Panc1 (cell line): ENCODE measurements at regions not wholly inside any gene's neighbourhood (a gene's known extent, or its start where the extent isn't known, plus 50 kb on each side); places are given as distances from the start of the nearest gene placed in this dataset.

Experiments
- ATAC-seq: fragments of 200-7000 bp; cut with Tn5 transposase; 2 replicates; pipeline ENCODE4 v1.9.1; 2020; ENCODE audit warnings: mild to moderate bottlenecking, moderate library complexity
- BruUV-seq: library from RNA; stranded (reverse); fragments of 400-500 nt; replicated peaks from 2 replicates; lab custom pipeline; 2021; lab: Mats Ljungman, UMichigan
- CTCF ChIA-PET: fragments of 300-600 bp; sonication (Branson Sonifier 250); formaldehyde crosslinking; loops from one replicate; lab custom pipeline; 2022; ENCODE audit warnings: antibody characterized with exemption; lab: Charles Lee
- POLR2A ChIA-PET: fragments of 300-600 bp; sonication (Branson Sonifier 250); formaldehyde crosslinking; loops from one replicate; lab custom pipeline; 2022; ENCODE audit warnings: antibody characterized with exemption; lab: Charles Lee
- DNase-seq: peaks from one replicate; pipeline ENCODE4 v3.0.0-alpha.2; 2010; ENCODE audit warnings: low read depth, low spot score
- H3K27ac ChIP-seq: 2 replicates; pipeline ENCODE4 v1.5.1; 2011; ENCODE audit warnings: mild to moderate bottlenecking, low read length, inconsistent platforms
- H3K27me3 ChIP-seq: fragments of 200-500 bp; sonication (Bioruptor generic); 2 replicates; pipeline ENCODE4 v1.6.0; 2014; ENCODE audit warnings: low read length, inconsistent platforms; ENCODE audit not compliant: control insufficient read depth, insufficient read depth
- H3K36me3 ChIP-seq: fragments of 200-500 bp; sonication (Bioruptor generic); 2 replicates; pipeline ENCODE4 v1.5.1; 2014; ENCODE audit warnings: inconsistent platforms, mild to moderate bottlenecking, low read length, moderate library complexity; ENCODE audit not compliant: control insufficient read depth, insufficient read depth
- H3K4me1 ChIP-seq: 2 replicates; pipeline ENCODE4 v1.5.1; 2011; ENCODE audit warnings: inconsistent platforms, mild to moderate bottlenecking, low read length, moderate library complexity; ENCODE audit not compliant: control insufficient read depth, insufficient read depth
- H3K4me3 ChIP-seq, 2 experiments: 2 replicates each; pipeline ENCODE4 v1.5.1; 2011 to 2012; ENCODE audit warnings: low read depth in 2 of 2, low read length in 2 of 2, mild to moderate bottlenecking in 2 of 2, inconsistent platforms in 1 of 2, moderate library complexity in 1 of 2
- H3K9me3 ChIP-seq: fragments of 200-500 bp; sonication (Bioruptor generic); 2 replicates; pipeline ENCODE4 v1.5.1; 2014; ENCODE audit warnings: low read depth, mild to moderate bottlenecking, inconsistent platforms, low read length, moderate library complexity; ENCODE audit not compliant: control insufficient read depth, insufficient read depth
- POLR2AphosphoS5 ChIP-seq: IDR thresholded peaks from 2 replicates; pipeline ENCODE4 v1.6.1; 2012; ENCODE audit warnings: mild to moderate bottlenecking, low read depth, low read length, moderate library complexity
- SIN3A ChIP-seq: IDR thresholded peaks from 2 replicates; pipeline ENCODE4 v1.6.1; 2012; ENCODE audit warnings: low read depth, mild to moderate bottlenecking, low read length, moderate library complexity, borderline replicate concordance; ENCODE audit not compliant: insufficient read depth
- TCF7L2 ChIP-seq: IDR thresholded peaks from 2 replicates; pipeline ENCODE4 v1.6.1; 2011; ENCODE audit warnings: mild to moderate bottlenecking, low read depth, low read length, inconsistent platforms
- in situ Hi-C: cut with HindIII; loops from 2 replicates; pipeline ENCODE4 v1.10.0; 2016; ENCODE audit warnings: low sequenced_read_pairs, low pct_unique_long_range_greater_than_20kb
- intact Hi-C: fragments of 100-400 bp; cut with micrococcal nuclease; formaldehyde crosslinking; loops from one replicate; pipeline ENCODE4 v1.10.0; 2022; ENCODE audit not compliant: unreplicated experiment
- TF ChIP-seq, protein P1 (sequence below), 2 experiments: IDR thresholded peaks; 2 replicates each; pipeline ENCODE4 v1.6.1; 2011 to 2012; ENCODE audit warnings: low read depth in 2 of 2, control low read depth in 1 of 2, low read length in 1 of 2, mild to moderate bottlenecking in 1 of 2, moderate library complexity in 1 of 2; ENCODE audit not compliant: insufficient read depth in 1 of 2
- TF ChIP-seq, protein P2 (sequence below): fragments of 450-650 bp; IDR thresholded peaks from 2 replicates; pipeline ENCODE4 v1.5.1; 2017; ENCODE audit warnings: mild to moderate bottlenecking

DNA sequence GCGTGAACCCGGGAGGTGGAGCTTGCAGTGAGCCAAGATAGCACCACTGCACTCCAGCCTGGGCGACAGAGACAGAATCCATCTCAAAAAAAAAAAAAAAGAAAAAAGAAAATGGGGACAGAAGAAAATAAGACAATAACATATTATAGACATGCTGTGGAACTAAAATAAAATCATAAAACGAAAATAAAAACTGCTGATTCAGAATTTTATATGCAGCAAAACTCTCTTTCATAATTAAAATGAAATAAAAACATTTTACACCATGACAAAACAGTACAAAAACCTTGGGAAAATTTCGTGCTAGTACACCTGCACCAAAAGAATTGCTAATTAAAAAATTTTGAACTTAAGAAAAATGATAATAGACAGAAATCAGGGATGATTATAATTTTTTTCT, 2245.1 kb downstream of the PCDH9 start:
- no peaks in the 10 kb centered on the region for H3K27me3 ChIP-seq
- TF ChIP-seq, protein P1, sequence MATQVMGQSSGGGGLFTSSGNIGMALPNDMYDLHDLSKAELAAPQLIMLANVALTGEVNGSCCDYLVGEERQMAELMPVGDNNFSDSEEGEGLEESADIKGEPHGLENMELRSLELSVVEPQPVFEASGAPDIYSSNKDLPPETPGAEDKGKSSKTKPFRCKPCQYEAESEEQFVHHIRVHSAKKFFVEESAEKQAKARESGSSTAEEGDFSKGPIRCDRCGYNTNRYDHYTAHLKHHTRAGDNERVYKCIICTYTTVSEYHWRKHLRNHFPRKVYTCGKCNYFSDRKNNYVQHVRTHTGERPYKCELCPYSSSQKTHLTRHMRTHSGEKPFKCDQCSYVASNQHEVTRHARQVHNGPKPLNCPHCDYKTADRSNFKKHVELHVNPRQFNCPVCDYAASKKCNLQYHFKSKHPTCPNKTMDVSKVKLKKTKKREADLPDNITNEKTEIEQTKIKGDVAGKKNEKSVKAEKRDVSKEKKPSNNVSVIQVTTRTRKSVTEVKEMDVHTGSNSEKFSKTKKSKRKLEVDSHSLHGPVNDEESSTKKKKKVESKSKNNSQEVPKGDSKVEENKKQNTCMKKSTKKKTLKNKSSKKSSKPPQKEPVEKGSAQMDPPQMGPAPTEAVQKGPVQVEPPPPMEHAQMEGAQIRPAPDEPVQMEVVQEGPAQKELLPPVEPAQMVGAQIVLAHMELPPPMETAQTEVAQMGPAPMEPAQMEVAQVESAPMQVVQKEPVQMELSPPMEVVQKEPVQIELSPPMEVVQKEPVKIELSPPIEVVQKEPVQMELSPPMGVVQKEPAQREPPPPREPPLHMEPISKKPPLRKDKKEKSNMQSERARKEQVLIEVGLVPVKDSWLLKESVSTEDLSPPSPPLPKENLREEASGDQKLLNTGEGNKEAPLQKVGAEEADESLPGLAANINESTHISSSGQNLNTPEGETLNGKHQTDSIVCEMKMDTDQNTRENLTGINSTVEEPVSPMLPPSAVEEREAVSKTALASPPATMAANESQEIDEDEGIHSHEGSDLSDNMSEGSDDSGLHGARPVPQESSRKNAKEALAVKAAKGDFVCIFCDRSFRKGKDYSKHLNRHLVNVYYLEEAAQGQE (IDR thresholded peaks at IDR 0.05; ENCODE audit: insufficient read depth in 1 of 2, low read depth in 2 of 2, low read length in 1 of 2): no peak
- no peak for TF ChIP-seq TCF7L2
- TF ChIP-seq SIN3A: no peak
- TF ChIP-seq POLR2AphosphoS5: no peak
- ChIA-PET CTCF (no interaction called here), POLR2A (no interaction called here)
- no peak for ATAC-seq
- no peaks in the 10 kb centered on the region for H3K36me3 ChIP-seq
- no peaks in the 10 kb centered on the region for H3K9me3 ChIP-seq
- H3K27ac ChIP-seq: no peak overlapping the region
- H3K4me1 ChIP-seq: no peaks in the 10 kb centered on the region
- H3K4me3 ChIP-seq: no peak overlapping the region
- BruUV-seq: no TSS peak
- intact Hi-C loops: no loop called here
- no peak for DNase-seq
- in situ Hi-C loops: no loop called here

DNA sequence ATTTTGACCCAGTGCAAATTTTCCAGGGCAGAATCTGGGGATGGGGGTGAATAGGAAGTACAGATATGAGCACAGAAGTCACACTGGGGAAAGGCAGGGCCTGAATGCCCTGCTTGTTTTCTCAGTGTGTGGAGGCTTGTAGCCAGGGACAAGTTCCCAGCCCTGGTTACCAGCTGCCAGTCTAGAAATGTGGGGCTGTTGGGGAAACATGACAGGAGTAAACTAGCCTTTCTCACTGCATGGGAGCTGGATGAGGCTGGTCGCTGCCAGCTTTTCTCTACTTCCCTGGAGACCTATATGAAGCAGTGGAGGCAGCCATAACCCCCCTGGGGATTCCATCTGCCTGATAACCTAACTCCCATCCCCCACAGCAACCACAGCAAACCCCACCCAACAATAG, 2267.7 kb downstream of the PCDH9 start:
- Histone ChIP-seq H3K4me1 (no peaks in the 10 kb centered on the region), H3K27me3 (no peaks in the 10 kb centered on the region), H3K9me3 (no peaks in the 10 kb centered on the region), H3K27ac (no peak overlapping the region), H3K4me3 (no peak overlapping the region), H3K36me3 (no peaks in the 10 kb centered on the region)
- DNase-seq (no peak), ATAC-seq (no peak)
- in situ Hi-C loops: no loop called here
- BruUV-seq: no TSS peak
- ChIA-PET POLR2A (no interaction called here), CTCF (no interaction called here)
- no peak for TF ChIP-seq POLR2AphosphoS5
- TF ChIP-seq, protein P1 (IDR thresholded peaks at IDR 0.05; ENCODE audit: insufficient read depth in 1 of 2, low read depth in 2 of 2, low read length in 1 of 2): no peak
- intact Hi-C loops: no loop called here

DNA sequence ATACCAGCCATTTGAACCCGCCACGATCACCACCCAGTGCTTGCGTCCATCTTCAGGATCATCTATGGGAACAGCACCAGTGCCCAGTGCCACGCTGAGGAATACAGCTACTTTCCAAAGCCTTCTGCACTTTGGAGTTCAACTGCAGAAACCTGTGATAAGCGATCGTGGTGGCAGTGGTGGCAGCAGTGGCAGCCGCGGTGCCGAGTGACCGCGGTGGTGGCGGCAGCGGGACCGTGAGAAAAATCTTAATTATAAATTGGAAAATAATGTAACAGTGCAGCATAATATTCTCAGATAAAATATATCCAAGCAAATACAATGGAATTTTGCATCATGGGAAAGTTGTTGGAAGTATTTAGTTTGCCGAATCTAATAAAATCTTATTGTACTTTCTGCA, 2270.9 kb downstream of the PCDH9 start:
- TF ChIP-seq TCF7L2: no peak
- TF ChIP-seq, protein P1 (IDR thresholded peaks at IDR 0.05; ENCODE audit: insufficient read depth in 1 of 2, low read depth in 2 of 2, low read length in 1 of 2): no peak
- TF ChIP-seq POLR2AphosphoS5: no peak
- no peak for TF ChIP-seq SIN3A
- TF ChIP-seq, protein P2, sequence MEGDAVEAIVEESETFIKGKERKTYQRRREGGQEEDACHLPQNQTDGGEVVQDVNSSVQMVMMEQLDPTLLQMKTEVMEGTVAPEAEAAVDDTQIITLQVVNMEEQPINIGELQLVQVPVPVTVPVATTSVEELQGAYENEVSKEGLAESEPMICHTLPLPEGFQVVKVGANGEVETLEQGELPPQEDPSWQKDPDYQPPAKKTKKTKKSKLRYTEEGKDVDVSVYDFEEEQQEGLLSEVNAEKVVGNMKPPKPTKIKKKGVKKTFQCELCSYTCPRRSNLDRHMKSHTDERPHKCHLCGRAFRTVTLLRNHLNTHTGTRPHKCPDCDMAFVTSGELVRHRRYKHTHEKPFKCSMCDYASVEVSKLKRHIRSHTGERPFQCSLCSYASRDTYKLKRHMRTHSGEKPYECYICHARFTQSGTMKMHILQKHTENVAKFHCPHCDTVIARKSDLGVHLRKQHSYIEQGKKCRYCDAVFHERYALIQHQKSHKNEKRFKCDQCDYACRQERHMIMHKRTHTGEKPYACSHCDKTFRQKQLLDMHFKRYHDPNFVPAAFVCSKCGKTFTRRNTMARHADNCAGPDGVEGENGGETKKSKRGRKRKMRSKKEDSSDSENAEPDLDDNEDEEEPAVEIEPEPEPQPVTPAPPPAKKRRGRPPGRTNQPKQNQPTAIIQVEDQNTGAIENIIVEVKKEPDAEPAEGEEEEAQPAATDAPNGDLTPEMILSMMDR: no peak
- ChIA-PET CTCF (no interaction called here), POLR2A (no interaction called here)
- in situ Hi-C loops: no loop called here
- Histone ChIP-seq H3K36me3 (no peaks in the 10 kb centered on the region), H3K27ac (no peak overlapping the region), H3K4me3 (no peak overlapping the region), H3K27me3 (no peaks in the 10 kb centered on the region), H3K4me1 (no peaks in the 10 kb centered on the region), H3K9me3 (no peaks in the 10 kb centered on the region)
- DNase-seq (no peak), ATAC-seq (no peak)
- intact Hi-C loops: no loop called here
- BruUV-seq: no TSS peak
